Activated B cell treated with CpG ODN at 0.5 μM for 24 hours (primary cell): ENCODE measurements at regions not wholly inside any gene's neighbourhood (a gene's known extent, or its start where the extent isn't known, plus 50 kb on each side); places are given as distances from the start of the nearest gene placed in this dataset.

Experiments used
- ATAC-seq: fragments of 200-7000 bp; cut with Tn5 transposase; one replicate; pipeline ENCODE4 v1.10.0; 2021; ENCODE audit warnings: low read depth, mild to moderate bottlenecking, moderate library complexity
- CTCF ChIA-PET: fragments of 350-600 bp; sonication (Branson Sonifier 250); formaldehyde crosslinking; loops from one replicate; lab custom pipeline; 2021; ENCODE audit warnings: antibody characterized with exemption; lab: Charles Lee
- POLR2A ChIA-PET: fragments of 350-600 bp; sonication (Branson Sonifier 250); formaldehyde crosslinking; loops from one replicate; lab custom pipeline; 2021; ENCODE audit warnings: antibody characterized with exemption; lab: Charles Lee
- DNase-seq: peaks from one replicate; pipeline ENCODE4 v3.0.0; 2022
- H3K27ac Mint-ChIP-seq: one replicate; pipeline ENCODE4 v1.8.0; 2020; ENCODE audit warnings: mixed read lengths
- H3K27me3 Mint-ChIP-seq: one replicate; pipeline ENCODE4 v1.8.0; 2021; ENCODE audit warnings: mixed read lengths
- H3K36me3 Mint-ChIP-seq: one replicate; pipeline ENCODE4 v1.8.0; 2021; ENCODE audit warnings: low read depth, mixed read lengths
- H3K4me1 Mint-ChIP-seq: one replicate; pipeline ENCODE4 v1.8.0; 2021; ENCODE audit warnings: mixed read lengths
- H3K4me3 Mint-ChIP-seq: one replicate; pipeline ENCODE4 v1.8.0; 2020; ENCODE audit warnings: mild to moderate bottlenecking, mixed read lengths
- H3K9me3 Mint-ChIP-seq: one replicate; pipeline ENCODE4 v1.8.0; 2020; ENCODE audit warnings: mixed read lengths
- CTCF ChIP-seq: fragments of 200-600 bp; IDR thresholded peaks from one replicate; pipeline ENCODE4 v1.8.0; 2022; ENCODE audit warnings: antibody characterized with exemption, mild to moderate bottlenecking
- intact Hi-C: fragments of 100-400 bp; cut with micrococcal nuclease; formaldehyde crosslinking; loops from one replicate; pipeline ENCODE4 v1.15.1; 2024

GRCh38 chr13:37338726-37339385, 233.4 kb upstream of the CSNK1A1L start:
- Mint-ChIP-seq H3K4me1 (no peaks in the 10 kb centered on the region), H3K36me3 (no peaks in the 10 kb centered on the region), H3K27ac (no peak overlapping the region), H3K9me3 (no peaks in the 10 kb centered on the region), H3K4me3 (no peak overlapping the region), H3K27me3 (no peaks in the 10 kb centered on the region)
- no peak for ATAC-seq
- TF ChIP-seq CTCF: no peak
- intact Hi-C loops: no loop called here
- ChIA-PET POLR2A (no interaction called here), CTCF (no interaction called here)
- DNase-seq: no peak

GRCh38 chr13:37326334-37326733, 220.9 kb upstream of the CSNK1A1L start:
- TF ChIP-seq CTCF: no peak
- no peak overlapping the region for H3K4me3 Mint-ChIP-seq
- intact Hi-C loops: no loop called here
- ChIA-PET CTCF (no interaction called here), POLR2A (no interaction called here)
- DNase-seq: no peak
- H3K27ac Mint-ChIP-seq: no peak overlapping the region
- no peaks in the 10 kb centered on the region for H3K36me3 Mint-ChIP-seq
- H3K27me3 Mint-ChIP-seq: no peaks in the 10 kb centered on the region
- peaks cover 5% of the 10 kb centered on the region for H3K9me3 Mint-ChIP-seq
- no peaks in the 10 kb centered on the region for H3K4me1 Mint-ChIP-seq
- ATAC-seq: no peak

- ATAC-seq: no peak
- H3K36me3 Mint-ChIP-seq: no peaks in the 10 kb centered on the region
- CTCF ChIA-PET: no interaction called here
- POLR2A ChIA-PET: no interaction called here
- H3K4me1 Mint-ChIP-seq: no peaks in the 10 kb centered on the region
- intact Hi-C loops: no loop called here
- TF ChIP-seq CTCF: no peak
- DNase-seq: no peak
- H3K9me3 Mint-ChIP-seq: peaks cover 11% of the 10 kb centered on the region
- no peak overlapping the region for H3K27ac Mint-ChIP-seq
- H3K27me3 Mint-ChIP-seq: no peaks in the 10 kb centered on the region
- H3K4me3 Mint-ChIP-seq: no peak overlapping the region
Observed at GRCh38 chr13:37319031-37319443, 213.6 kb upstream of the CSNK1A1L start.

- Mint-ChIP-seq H3K9me3 (peaks cover 11% of the 10 kb centered on the region), H3K27ac (no peak overlapping the region), H3K4me3 (no peak overlapping the region), H3K27me3 (no peaks in the 10 kb centered on the region), H3K36me3 (no peaks in the 10 kb centered on the region), H3K4me1 (no peaks in the 10 kb centered on the region)
- intact Hi-C loops: no loop called here
- TF ChIP-seq CTCF: no peak
- ChIA-PET CTCF (no interaction called here), POLR2A (no interaction called here)
- ATAC-seq: no peak
- no peak for DNase-seq
Observed at GRCh38 chr13:37316935-37317334, 211.5 kb upstream of the CSNK1A1L start.

GRCh38 chr13:37313372-37313771, 207.9 kb upstream of the CSNK1A1L start:
- intact Hi-C loops: no loop called here
- Mint-ChIP-seq H3K9me3 (no peaks in the 10 kb centered on the region), H3K36me3 (no peaks in the 10 kb centered on the region), H3K27me3 (no peaks in the 10 kb centered on the region), H3K4me3 (no peak overlapping the region), H3K4me1 (no peaks in the 10 kb centered on the region), H3K27ac (no peak overlapping the region)
- ChIA-PET CTCF (no interaction called here), POLR2A (no interaction called here)
- DNase-seq (no peak), ATAC-seq (no peak)
- no peak for TF ChIP-seq CTCF
